Epithelial cell of proximal tubule (primary cell): ENCODE measurements at regions not wholly inside any gene's neighbourhood (a gene's known extent, or its start where the extent isn't known, plus 50 kb on each side); places are given as distances from the start of the nearest gene placed in this dataset.

Experiments
- DNase-seq: peaks from one replicate; pipeline ENCODE4 v3.0.0-alpha.2; 2011; ENCODE audit warnings: low read depth
- H3K4me3 ChIP-seq: 2 replicates; pipeline ENCODE4 v1.5.1; 2011; ENCODE audit warnings: low read depth, mild to moderate bottlenecking, low read length
- CTCF ChIP-seq: conservative IDR thresholded peaks from 2 replicates; pipeline ENCODE4 v1.5.1; 2012; ENCODE audit warnings: low read depth, mild to moderate bottlenecking, low read length

GRCh38 chr4:17063888-17064287 is 165.4 kb upstream of the LDB2 start:
- TF ChIP-seq CTCF = no peak
- no peak for DNase-seq
- H3K4me3 ChIP-seq = no peak overlapping the region

GRCh38 chr4:17060230-17060629 is 161.8 kb upstream of the LDB2 start:
- H3K4me3 ChIP-seq = no peak overlapping the region
- no peak for TF ChIP-seq CTCF
- DNase-seq = no peak

- no peak for TF ChIP-seq CTCF
- no peak for DNase-seq
- no peak overlapping the region for H3K4me3 ChIP-seq
These were observed 160.7 kb upstream of the LDB2 start for GRCh38 chr4:17058916-17059741.

- DNase-seq = no peak
- no peak overlapping the region for H3K4me3 ChIP-seq
- no peak for TF ChIP-seq CTCF
These were observed 160.1 kb upstream of the LDB2 start for GRCh38 chr4:17058536-17058915.

- no peak overlapping the region for H3K4me3 ChIP-seq
- no peak for DNase-seq
- no peak for TF ChIP-seq CTCF
These were observed 158.6 kb upstream of the LDB2 start for GRCh38 chr4:17057035-17057434.

GRCh38 chr4:17055788-17056187 is 157.3 kb upstream of the LDB2 start:
- no peak for DNase-seq
- TF ChIP-seq CTCF = no peak
- no peak overlapping the region for H3K4me3 ChIP-seq

- no peak for DNase-seq
- H3K4me3 ChIP-seq = no peak overlapping the region
- no peak for TF ChIP-seq CTCF
These were observed 147.4 kb upstream of the LDB2 start for GRCh38 chr4:17045866-17046265.
